Activated gamma-delta T cell (primary cell): ENCODE measurements at regions not wholly inside any gene's neighbourhood (a gene's known extent, or its start where the extent isn't known, plus 50 kb on each side); places are given as distances from the start of the nearest gene placed in this dataset.

Experiments used
- DNase-seq: peaks from one replicate; lab custom pipeline; 2025; lab: John Stamatoyannopoulos, UW

- DNase-seq: no peak
These were observed 500.9 kb upstream of the NXPH2 start for GRCh38 chr2:139281124-139281523.

GRCh38 chr2:139271879-139272278, 491.7 kb upstream of the NXPH2 start:
- DNase-seq: no peak

- no peak for DNase-seq
These were observed 491.0 kb upstream of the NXPH2 start for GRCh38 chr2:139271149-139271548.

GRCh38 chr2:139260052-139260430, 479.9 kb upstream of the NXPH2 start:
- no peak for DNase-seq

- no peak for DNase-seq
These were observed 479.3 kb upstream of the NXPH2 start for GRCh38 chr2:139259422-139260051.

GRCh38 chr2:139241286-139241685, 461.1 kb upstream of the NXPH2 start:
- DNase-seq: no peak

GRCh38 chr2:139237023-139237422, 456.8 kb upstream of the NXPH2 start:
- DNase-seq: no peak

- no peak for DNase-seq
These were observed 450.7 kb upstream of the NXPH2 start for GRCh38 chr2:139230881-139231280.

- DNase-seq: no peak
These were observed 448.1 kb upstream of the NXPH2 start for GRCh38 chr2:139228276-139228675.

GRCh38 chr2:139225961-139226360, 445.8 kb upstream of the NXPH2 start:
- DNase-seq: no peak

- DNase-seq: no peak
These were observed 438.0 kb upstream of the NXPH2 start for GRCh38 chr2:139218181-139218580.

GRCh38 chr2:139217641-139218040, 437.5 kb upstream of the NXPH2 start:
- DNase-seq: no peak

- DNase-seq: no peak
These were observed 436.2 kb upstream of the NXPH2 start for GRCh38 chr2:139216435-139216834.

GRCh38 chr2:139214801-139215200, 434.6 kb upstream of the NXPH2 start:
- DNase-seq: no peak

- DNase-seq: no peak
These were observed 429.4 kb upstream of the NXPH2 start for GRCh38 chr2:139209586-139209985.

- no peak for DNase-seq
These were observed 421.3 kb upstream of the NXPH2 start for GRCh38 chr2:139201516-139201915.

- DNase-seq: no peak
These were observed 416.6 kb upstream of the NXPH2 start for GRCh38 chr2:139196754-139197153.

GRCh38 chr2:139194546-139194945, 414.4 kb upstream of the NXPH2 start:
- DNase-seq: no peak

- no peak for DNase-seq
These were observed 396.9 kb upstream of the NXPH2 start for GRCh38 chr2:139177041-139177440.

- DNase-seq: no peak
These were observed 395.3 kb upstream of the NXPH2 start for GRCh38 chr2:139175510-139175909.

- no peak for DNase-seq
These were observed 390.2 kb upstream of the NXPH2 start for GRCh38 chr2:139170406-139170805.

- no peak for DNase-seq
These were observed 385.4 kb upstream of the NXPH2 start for GRCh38 chr2:139165601-139166000.

- no peak for DNase-seq
These were observed 384.9 kb upstream of the NXPH2 start for GRCh38 chr2:139165041-139165440.

GRCh38 chr2:139162957-139163356, 382.8 kb upstream of the NXPH2 start:
- no peak for DNase-seq

- no peak for DNase-seq
These were observed 382.3 kb upstream of the NXPH2 start for GRCh38 chr2:139162456-139162855.
